ENCODE measurements at regions not wholly inside any gene's neighbourhood (a gene's known extent, or its start where the extent isn't known, plus 50 kb on each side); places are given as distances from the start of the nearest gene placed in this dataset.
"Not testable (repeated sequence)": the region's sequence is repeated elsewhere in the genome, so short reads cannot be mapped to it uniquely, and the experiment has no call there.

- Mint-ChIP-seq H3K36me3 (no peaks in the 10 kb centered on the region), H3K4me1 (peaks cover 14% of the 10 kb centered on the region), H3K9me3 (peaks cover 10% of the 10 kb centered on the region), H3K4me3 (no peak overlapping the region), H3K27ac (no peak overlapping the region), H3K27me3 (ENCODE audit: low read depth) (no peaks in the 10 kb centered on the region)
- no peak for DNase-seq (ENCODE audit: low spot score in 2 of 2, unreplicated experiment in 2 of 2)
- TF ChIP-seq, protein P1, sequence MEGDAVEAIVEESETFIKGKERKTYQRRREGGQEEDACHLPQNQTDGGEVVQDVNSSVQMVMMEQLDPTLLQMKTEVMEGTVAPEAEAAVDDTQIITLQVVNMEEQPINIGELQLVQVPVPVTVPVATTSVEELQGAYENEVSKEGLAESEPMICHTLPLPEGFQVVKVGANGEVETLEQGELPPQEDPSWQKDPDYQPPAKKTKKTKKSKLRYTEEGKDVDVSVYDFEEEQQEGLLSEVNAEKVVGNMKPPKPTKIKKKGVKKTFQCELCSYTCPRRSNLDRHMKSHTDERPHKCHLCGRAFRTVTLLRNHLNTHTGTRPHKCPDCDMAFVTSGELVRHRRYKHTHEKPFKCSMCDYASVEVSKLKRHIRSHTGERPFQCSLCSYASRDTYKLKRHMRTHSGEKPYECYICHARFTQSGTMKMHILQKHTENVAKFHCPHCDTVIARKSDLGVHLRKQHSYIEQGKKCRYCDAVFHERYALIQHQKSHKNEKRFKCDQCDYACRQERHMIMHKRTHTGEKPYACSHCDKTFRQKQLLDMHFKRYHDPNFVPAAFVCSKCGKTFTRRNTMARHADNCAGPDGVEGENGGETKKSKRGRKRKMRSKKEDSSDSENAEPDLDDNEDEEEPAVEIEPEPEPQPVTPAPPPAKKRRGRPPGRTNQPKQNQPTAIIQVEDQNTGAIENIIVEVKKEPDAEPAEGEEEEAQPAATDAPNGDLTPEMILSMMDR (IDR thresholded peaks at IDR 0.05; ENCODE audit: unreplicated experiment) = no peak
Measured at GRCh38 chr5:162685302-162685701, 617.7 kb downstream of the GABRG2 start.

DNA sequence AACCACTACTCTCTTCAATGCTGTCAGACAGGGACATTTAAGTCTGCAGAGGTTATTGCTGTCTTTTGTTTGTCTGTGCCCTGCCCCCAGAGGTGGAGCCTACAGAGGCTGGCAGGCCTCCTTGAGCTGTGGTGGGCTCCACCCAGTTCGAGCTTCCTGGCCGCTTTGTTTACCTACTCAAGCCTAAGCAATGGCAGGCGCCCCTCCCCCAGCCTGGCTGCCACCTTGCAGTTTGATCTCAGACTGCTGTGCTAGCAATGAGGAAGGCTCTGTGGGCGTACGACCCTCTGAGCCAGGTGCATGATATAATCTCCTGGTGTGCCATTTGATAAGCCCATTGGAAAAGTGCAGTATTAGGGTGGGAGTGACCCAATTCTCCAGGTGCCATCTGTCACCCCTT, 628.7 kb downstream of the GABRG2 start:
- not testable (repeated sequence) for H3K36me3 Mint-ChIP-seq; H3K27me3 Mint-ChIP-seq (ENCODE audit: low read depth); DNase-seq (ENCODE audit: low spot score in 2 of 2, unreplicated experiment in 2 of 2); H3K4me3 Mint-ChIP-seq; H3K4me1 Mint-ChIP-seq; H3K27ac Mint-ChIP-seq
- H3K9me3 Mint-ChIP-seq = peaks cover 42% of the 10 kb centered on the region

DNA sequence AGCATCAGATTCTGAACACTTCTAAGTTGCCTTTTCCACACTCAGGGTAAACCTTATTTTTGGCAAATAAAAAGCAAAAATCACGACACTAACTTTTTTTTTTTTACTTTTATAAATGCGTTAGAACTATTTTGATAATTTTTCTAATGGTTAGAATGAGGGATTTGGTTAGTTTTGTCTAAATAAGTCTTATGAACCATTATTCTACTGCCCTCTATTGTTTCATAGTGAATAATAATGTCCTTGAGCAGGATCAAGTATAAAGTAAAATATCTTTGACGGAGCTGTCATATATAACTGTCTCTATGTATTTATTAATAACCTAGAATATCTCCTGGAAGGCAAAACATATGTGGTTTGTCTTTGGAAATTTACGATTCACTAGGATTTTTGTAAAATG, 631.8 kb downstream of the GABRG2 start:
- H3K27ac Mint-ChIP-seq = no peak overlapping the region
- TF ChIP-seq, protein P1 (IDR thresholded peaks at IDR 0.05; ENCODE audit: unreplicated experiment) = no peak
- no peaks in the 10 kb centered on the region for H3K27me3 Mint-ChIP-seq (ENCODE audit: low read depth)
- peaks cover 32% of the 10 kb centered on the region for H3K9me3 Mint-ChIP-seq
- no peak for DNase-seq (ENCODE audit: low spot score in 2 of 2, unreplicated experiment in 2 of 2)
- H3K4me3 Mint-ChIP-seq = no peak overlapping the region
- no peaks in the 10 kb centered on the region for H3K36me3 Mint-ChIP-seq
- no peaks in the 10 kb centered on the region for H3K4me1 Mint-ChIP-seq

DNA sequence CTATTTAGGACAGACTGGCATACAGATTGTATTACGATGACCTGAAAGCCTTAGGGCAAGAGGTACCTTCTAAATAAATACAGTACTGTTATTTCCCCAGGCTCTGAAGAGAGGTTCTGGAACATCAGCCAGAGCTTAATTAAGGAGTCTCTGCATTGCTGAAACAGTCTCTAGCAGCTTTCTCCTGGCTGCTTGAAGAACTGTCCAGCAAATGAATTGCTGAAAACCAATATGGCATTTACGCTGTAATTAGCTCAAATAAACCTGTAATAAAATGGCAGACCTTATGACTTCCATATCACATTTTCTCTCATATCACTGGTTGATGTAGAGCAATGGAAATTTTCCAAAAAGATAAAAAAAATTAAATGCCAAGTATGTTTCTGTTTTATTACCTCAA, 636.3 kb downstream of the GABRG2 start:
- H3K27ac Mint-ChIP-seq = no peak overlapping the region

GRCh38 chr5:162711244-162711643, 643.7 kb downstream of the GABRG2 start:
- H3K27me3 Mint-ChIP-seq (ENCODE audit: low read depth) = no peaks in the 10 kb centered on the region
- H3K36me3 Mint-ChIP-seq = no peaks in the 10 kb centered on the region
- H3K27ac Mint-ChIP-seq = no peak overlapping the region
- no peaks in the 10 kb centered on the region for H3K4me1 Mint-ChIP-seq
- H3K4me3 Mint-ChIP-seq = no peak overlapping the region
- DNase-seq (ENCODE audit: low spot score in 2 of 2, unreplicated experiment in 2 of 2) = no peak
- peaks cover 14% of the 10 kb centered on the region for H3K9me3 Mint-ChIP-seq
- TF ChIP-seq, protein P1 (IDR thresholded peaks at IDR 0.05; ENCODE audit: unreplicated experiment) = no peak

More for the DNA sequence above, 636.3 kb downstream of the GABRG2 start:
- no peak overlapping the region for H3K4me3 Mint-ChIP-seq
- H3K27me3 Mint-ChIP-seq (ENCODE audit: low read depth) = no peaks in the 10 kb centered on the region
- no peaks in the 10 kb centered on the region for H3K4me1 Mint-ChIP-seq
- peaks cover 4% of the 10 kb centered on the region for H3K9me3 Mint-ChIP-seq
- TF ChIP-seq, protein P1 (IDR thresholded peaks at IDR 0.05; ENCODE audit: unreplicated experiment) = no peak
- no peak for DNase-seq (ENCODE audit: low spot score in 2 of 2, unreplicated experiment in 2 of 2)
- H3K36me3 Mint-ChIP-seq = no peaks in the 10 kb centered on the region

- Mint-ChIP-seq H3K27ac (no peak overlapping the region), H3K36me3 (peaks cover 3% of the 10 kb centered on the region), H3K4me1 (no peaks in the 10 kb centered on the region), H3K27me3 (ENCODE audit: low read depth) (no peaks in the 10 kb centered on the region), H3K9me3 (peaks cover 21% of the 10 kb centered on the region), H3K4me3 (no peak overlapping the region)
- TF ChIP-seq, protein P1 (IDR thresholded peaks at IDR 0.05; ENCODE audit: unreplicated experiment) = no peak
- no peak for DNase-seq (ENCODE audit: low spot score in 2 of 2, unreplicated experiment in 2 of 2)
Measured at GRCh38 chr5:162719720-162720119, 652.1 kb downstream of the GABRG2 start.
